ENCODE measurements at regions not wholly inside any gene's neighbourhood (a gene's known extent, or its start where the extent isn't known, plus 50 kb on each side); places are given as distances from the start of the nearest gene placed in this dataset.
A peak's percentile ranks its signal among the peaks of the same experiment; 100 is the strongest.
"Not testable (repeated sequence)": the region's sequence is repeated elsewhere in the genome, so short reads cannot be mapped to it uniquely, and the experiment has no call there.

- no peak for DNase-seq
These were observed 472.2 kb downstream of the C12orf50 start for GRCh38 chr12:87556985-87557384.

- DNase-seq: not testable (repeated sequence)
These were observed 498.0 kb downstream of the C12orf50 start for GRCh38 chr12:87531213-87531612.

GRCh38 chr12:87529413-87529812 lies 499.8 kb downstream of the C12orf50 start:
- DNase-seq: peak; percentile 88

- no peak for DNase-seq
These were observed 508.2 kb downstream of the C12orf50 start for GRCh38 chr12:87520968-87521367.

GRCh38 chr12:87518481-87518880 lies 510.7 kb downstream of the C12orf50 start:
- no peak for DNase-seq

- no peak for DNase-seq
These were observed 511.2 kb downstream of the C12orf50 start for GRCh38 chr12:87518036-87518435.

- no peak for DNase-seq
These were observed 515.5 kb downstream of the C12orf50 start for GRCh38 chr12:87513536-87514280.

- no peak for DNase-seq
These were observed 517.8 kb downstream of the C12orf50 start for GRCh38 chr12:87511371-87511770.

GRCh38 chr12:87509237-87509820 lies 519.9 kb downstream of the C12orf50 start:
- DNase-seq: no peak

- DNase-seq: no peak
These were observed 537.6 kb downstream of the C12orf50 start for GRCh38 chr12:87491598-87491997.

GRCh38 chr12:87491089-87491488 lies 538.1 kb downstream of the C12orf50 start:
- no peak for DNase-seq

- no peak for DNase-seq
These were observed 559.9 kb downstream of the C12orf50 start for GRCh38 chr12:87469295-87469694.

GRCh38 chr12:87467936-87468335 lies 561.3 kb downstream of the C12orf50 start:
- no peak for DNase-seq

- DNase-seq: no peak
These were observed 564.6 kb downstream of the C12orf50 start for GRCh38 chr12:87464565-87464964.

- no peak for DNase-seq
These were observed 585.2 kb downstream of the C12orf50 start for GRCh38 chr12:87444039-87444438.

GRCh38 chr12:87441511-87441910 lies 587.7 kb downstream of the C12orf50 start:
- DNase-seq: no peak

GRCh38 chr12:87439990-87440827 lies 589.0 kb downstream of the C12orf50 start:
- no peak for DNase-seq

GRCh38 chr12:87430444-87430843 lies 598.8 kb downstream of the C12orf50 start:
- no peak for DNase-seq

GRCh38 chr12:87428701-87429277 lies 600.4 kb downstream of the C12orf50 start:
- DNase-seq: no peak

GRCh38 chr12:87427770-87428169 lies 601.4 kb downstream of the C12orf50 start:
- DNase-seq: no peak

GRCh38 chr12:87425942-87426554 lies 603.2 kb downstream of the C12orf50 start:
- DNase-seq: no peak

- not testable (repeated sequence) for DNase-seq
These were observed 608.0 kb downstream of the C12orf50 start for GRCh38 chr12:87421233-87421632.
